Kidney (tissue), 13 donors: ENCODE measurements at regions not wholly inside any gene's neighbourhood (a gene's known extent, or its start where the extent isn't known, plus 50 kb on each side); places are given as distances from the start of the nearest gene placed in this dataset.

Experiments used
- DNase-seq, 5 donors: peaks; one replicate each; pipeline ENCODE4 v3.0.0-alpha.2; 2013 to 2020
- FAIRE-seq: peaks from 2 replicates; lab custom pipeline; 2012; peaks lifted over from hg19 to GRCh38; lab: Jason Lieb, UNC
- H3K27ac ChIP-seq, 2 donors: one replicate each; pipeline ENCODE4 v1.7.0; 2013; ENCODE audit warnings: low read depth in 2 of 2, low read length in 2 of 2, inconsistent platforms in 1 of 2
- H3K27me3 ChIP-seq: one replicate; pipeline ENCODE4 v1.7.1; 2013; ENCODE audit warnings: low read length, inconsistent platforms; ENCODE audit not compliant: control insufficient read depth, insufficient read depth
- H3K36me3 ChIP-seq, 3 donors: one replicate each; pipeline versions ENCODE4 v1.7.0 to v1.7.1; 2013; ENCODE audit warnings: low read length in 3 of 3, control low read depth in 1 of 3, inconsistent platforms in 1 of 3; ENCODE audit not compliant: insufficient read depth in 3 of 3, control insufficient read depth in 2 of 3
- H3K4me1 ChIP-seq, 3 donors: one replicate each; pipeline versions ENCODE4 v1.7.0 to v1.7.1; 2013; ENCODE audit warnings: low read length in 3 of 3, inconsistent platforms in 1 of 3, low read depth in 1 of 3; ENCODE audit not compliant: control insufficient read depth in 2 of 3, insufficient read depth in 2 of 3
- H3K4me3 ChIP-seq, 3 donors: one replicate each; pipeline versions ENCODE4 v1.7.0 to v1.8.1; 2013; ENCODE audit warnings: low read length in 3 of 3, control low read depth in 1 of 3, inconsistent platforms in 1 of 3
- H3K9ac ChIP-seq, 3 donors: one replicate each; pipeline versions ENCODE4 v1.7.0 to v1.7.1; 2013; ENCODE audit warnings: low read length in 3 of 3, control low read depth in 1 of 3, inconsistent platforms in 1 of 3
- H3K9me3 ChIP-seq, 3 donors: one replicate each; pipeline versions ENCODE4 v1.7.0 to v1.7.1; 2013; ENCODE audit warnings: low read length in 3 of 3, control low read depth in 1 of 3, inconsistent platforms in 1 of 3; ENCODE audit not compliant: control insufficient read depth in 2 of 3, insufficient read depth in 1 of 3
- intact Hi-C: fragments of 100-400 bp; cut with DNase I; formaldehyde crosslinking; loops from one replicate; pipeline ENCODE4 v1.11.1; 2022
- TF ChIP-seq, protein P1 (sequence below): IDR thresholded peaks from 3 replicates; pipeline ENCODE4 v1.5.1; 2012; ENCODE audit warnings: mild to moderate bottlenecking, moderate library complexity, borderline replicate concordance; ENCODE audit not compliant: insufficient read depth; ENCODE audit errors: extremely low read depth
- donor health status: control.
- donor health status: control.
- donor health status: control.
- donor health status: control.
- donor health status: control.
- donor health status: DM: yes; HTN: yes; CAD: no.
- donor health status: Normal renal cell carcinoma (clear cell type).

GRCh38 chr6:91171754-91172462 lies 585.0 kb upstream of the MAP3K7 start:
- intact Hi-C loops: no loop called here
- FAIRE-seq: no peak
- no peak for DNase-seq
- Histone ChIP-seq H3K4me3 (no peak overlapping the region), H3K27ac (no peak overlapping the region), H3K36me3 (no peaks in the 10 kb centered on the region), H3K9me3 (no peaks in the 10 kb centered on the region), H3K27me3 (no peaks in the 10 kb centered on the region), H3K4me1 (no peaks in the 10 kb centered on the region), H3K9ac (no peak overlapping the region)
- TF ChIP-seq, protein P1, sequence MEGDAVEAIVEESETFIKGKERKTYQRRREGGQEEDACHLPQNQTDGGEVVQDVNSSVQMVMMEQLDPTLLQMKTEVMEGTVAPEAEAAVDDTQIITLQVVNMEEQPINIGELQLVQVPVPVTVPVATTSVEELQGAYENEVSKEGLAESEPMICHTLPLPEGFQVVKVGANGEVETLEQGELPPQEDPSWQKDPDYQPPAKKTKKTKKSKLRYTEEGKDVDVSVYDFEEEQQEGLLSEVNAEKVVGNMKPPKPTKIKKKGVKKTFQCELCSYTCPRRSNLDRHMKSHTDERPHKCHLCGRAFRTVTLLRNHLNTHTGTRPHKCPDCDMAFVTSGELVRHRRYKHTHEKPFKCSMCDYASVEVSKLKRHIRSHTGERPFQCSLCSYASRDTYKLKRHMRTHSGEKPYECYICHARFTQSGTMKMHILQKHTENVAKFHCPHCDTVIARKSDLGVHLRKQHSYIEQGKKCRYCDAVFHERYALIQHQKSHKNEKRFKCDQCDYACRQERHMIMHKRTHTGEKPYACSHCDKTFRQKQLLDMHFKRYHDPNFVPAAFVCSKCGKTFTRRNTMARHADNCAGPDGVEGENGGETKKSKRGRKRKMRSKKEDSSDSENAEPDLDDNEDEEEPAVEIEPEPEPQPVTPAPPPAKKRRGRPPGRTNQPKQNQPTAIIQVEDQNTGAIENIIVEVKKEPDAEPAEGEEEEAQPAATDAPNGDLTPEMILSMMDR: no peak

DNA sequence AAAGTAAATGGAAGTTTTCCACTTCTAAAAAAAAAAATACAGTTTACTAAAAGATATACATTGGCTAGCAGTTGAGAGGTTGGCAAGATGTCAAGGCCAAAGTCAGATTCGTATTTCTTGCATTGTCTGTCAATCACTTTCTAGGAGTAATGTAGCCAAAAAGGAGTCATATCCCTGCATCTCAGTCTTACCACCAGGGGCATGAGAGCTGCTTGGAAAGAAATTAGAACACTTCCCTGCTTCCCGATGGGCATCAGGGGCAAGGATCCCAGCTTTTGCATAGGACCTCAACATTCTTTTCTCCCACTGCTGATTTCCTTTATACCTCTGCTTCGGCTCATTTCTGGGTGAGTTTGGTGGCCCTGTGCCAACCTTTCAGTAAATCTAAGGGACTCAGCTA lies 581.0 kb upstream of the MAP3K7 start:
- no peak overlapping the region for H3K27ac ChIP-seq
- H3K4me1 ChIP-seq: no peaks in the 10 kb centered on the region
- TF ChIP-seq, protein P1: no peak
- no peaks in the 10 kb centered on the region for H3K36me3 ChIP-seq
- no peaks in the 10 kb centered on the region for H3K27me3 ChIP-seq
- FAIRE-seq (no peak), DNase-seq (no peak)
- intact Hi-C loops: no loop called here
- no peak overlapping the region for H3K9ac ChIP-seq
- no peaks in the 10 kb centered on the region for H3K9me3 ChIP-seq
- no peak overlapping the region for H3K4me3 ChIP-seq

GRCh38 chr6:91166271-91167046 lies 579.6 kb upstream of the MAP3K7 start:
- Histone ChIP-seq H3K4me1 (no peaks in the 10 kb centered on the region), H3K4me3 (no peak overlapping the region), H3K27ac (no peak overlapping the region), H3K9me3 (no peaks in the 10 kb centered on the region), H3K27me3 (no peaks in the 10 kb centered on the region), H3K36me3 (no peaks in the 10 kb centered on the region), H3K9ac (no peak overlapping the region)
- no peak for FAIRE-seq
- intact Hi-C loops: no loop called here
- TF ChIP-seq, protein P1: no peak
- DNase-seq: no peak
